T-cell (primary cell): ENCODE measurements at regions not wholly inside any gene's neighbourhood (a gene's known extent, or its start where the extent isn't known, plus 50 kb on each side); places are given as distances from the start of the nearest gene placed in this dataset.
A peak's percentile ranks its signal among the peaks of the same experiment; 100 is the strongest.

Experiments used
- ATAC-seq, 4 experiments: fragments of 200-7000 bp in 3 of 4; fragments of 150-1000 bp in 1 of 4; cut with Tn5 transposase; replicated peaks in 1 of 4; 1 replicate in 3 of 4; 2 replicates in 1 of 4; pipeline ENCODE4 v1.10.0; 2021; ENCODE audit warnings: moderate library complexity in 3 of 4, mild to moderate bottlenecking in 2 of 4, moderate number of reproducible peaks in 1 of 4
- CTCF ChIA-PET, 2 donors: fragments of 300-600 bp; sonication (Branson Sonifier 250); formaldehyde crosslinking; loops; one replicate each; lab custom pipeline; 2022; ENCODE audit warnings: antibody characterized with exemption in 2 of 2; lab: Charles Lee
- POLR2A ChIA-PET, 2 donors: fragments of 300-600 bp; sonication (Branson Sonifier 250); formaldehyde crosslinking; loops; one replicate each; lab custom pipeline; 2022; ENCODE audit warnings: antibody characterized with exemption in 2 of 2; lab: Charles Lee
- DNase-seq, 35 experiments: peaks; one replicate each; pipeline versions ENCODE4 v3.0.0 to v3.0.0-alpha.2; 2013 to 2023
- H3K27ac ChIP-seq: one replicate; pipeline ENCODE4 v1.5.1; 2013; ENCODE audit warnings: low read length
- H3K27me3 ChIP-seq, 2 experiments: replicated peaks in 1 of 2; 1 replicate in 1 of 2; 2 replicates in 1 of 2; pipeline versions ENCODE4 v1.6.1 to v1.7.0; 2013; ENCODE audit warnings: low read length in 1 of 2, mixed read lengths in 1 of 2; ENCODE audit not compliant: control insufficient read depth in 2 of 2, insufficient read depth in 2 of 2; ENCODE audit errors: extremely low read depth in 1 of 2
- H3K36me3 ChIP-seq, 2 donors: 1 replicate in 1 of 2; 2 replicates in 1 of 2; pipeline versions ENCODE4 v1.6.1 to v1.7.0; 2013; ENCODE audit warnings: low read length in 1 of 2; ENCODE audit not compliant: control insufficient read depth in 2 of 2, insufficient read depth in 1 of 2; ENCODE audit errors: extremely low read depth in 1 of 2
- H3K4me1 ChIP-seq, 2 experiments: 1 replicate in 1 of 2; 2 replicates in 1 of 2; pipeline versions ENCODE4 v1.6.1 to v1.7.0; 2013; ENCODE audit warnings: low read length in 2 of 2, mixed read lengths in 1 of 2; ENCODE audit not compliant: insufficient read depth in 2 of 2, control insufficient read depth in 1 of 2; ENCODE audit errors: extremely low read depth in 1 of 2
- H3K4me3 ChIP-seq, 2 donors: 1 replicate in 1 of 2; 2 replicates in 1 of 2; pipeline versions ENCODE4 v1.5.1 to v1.7.0; 2013; ENCODE audit warnings: mild to moderate bottlenecking in 2 of 2, low read length in 1 of 2, moderate library complexity in 1 of 2; ENCODE audit not compliant: control insufficient read depth in 1 of 2; ENCODE audit errors: extremely low read depth in 1 of 2
- H3K9me3 ChIP-seq: 2 replicates; pipeline ENCODE4 v1.7.0; 2013
- H3K27ac Mint-ChIP-seq, 2 donors: one replicate each; pipeline ENCODE4 v1.8.0; 2020 to 2021; ENCODE audit warnings: mild to moderate bottlenecking in 2 of 2, mixed read lengths in 2 of 2
- H3K27me3 Mint-ChIP-seq, 2 donors: one replicate each; pipeline ENCODE4 v1.8.0; 2021 to 2022; ENCODE audit warnings: mixed read lengths in 2 of 2
- H3K36me3 Mint-ChIP-seq: one replicate; pipeline ENCODE4 v1.8.0; 2021; ENCODE audit warnings: mixed read lengths
- H3K4me1 Mint-ChIP-seq, 3 donors: one replicate each; pipeline ENCODE4 v1.8.0; 2020 to 2022; ENCODE audit warnings: mixed read lengths in 3 of 3, mild to moderate bottlenecking in 1 of 3
- H3K4me3 Mint-ChIP-seq, 3 donors: one replicate each; pipeline ENCODE4 v1.8.0; 2020 to 2022; ENCODE audit warnings: mild to moderate bottlenecking in 3 of 3, mixed read lengths in 3 of 3, moderate library complexity in 3 of 3
- H3K9me3 Mint-ChIP-seq, 3 donors: one replicate each; pipeline ENCODE4 v1.8.0; 2020 to 2022; ENCODE audit warnings: mixed read lengths in 3 of 3
- WGBS: methylation state at CpG from one replicate; pipeline ENCODE4 v1.1.5; 2013; ENCODE audit warnings: missing lambda C conversion rate; ENCODE audit not compliant: insufficient coverage; 5-methylcytosine and 5-hydroxymethylcytosine counted together

DNA sequence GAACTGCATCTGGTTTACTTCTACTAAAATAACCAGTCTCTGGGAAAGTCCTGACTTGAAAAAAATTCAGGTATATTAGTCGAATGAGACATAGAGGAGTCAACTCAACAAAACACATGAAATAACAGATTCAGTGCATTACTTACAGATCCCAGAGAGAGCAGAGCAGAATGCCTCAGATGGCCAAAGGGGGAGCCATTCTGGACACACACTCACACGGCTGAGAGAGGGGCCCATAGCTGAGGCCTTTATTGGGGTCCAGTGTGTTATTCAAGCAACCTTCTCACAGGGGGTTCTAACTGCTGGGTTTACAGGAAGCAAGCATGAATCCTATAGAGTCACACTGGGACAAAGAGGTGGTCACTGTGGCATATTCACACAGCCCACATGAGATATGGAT, 135.1 kb upstream of the SNRPN start:
- Histone ChIP-seq H3K4me3 (no peak overlapping the region), H3K36me3 (no peaks in the 10 kb centered on the region), H3K9me3 (no peaks in the 10 kb centered on the region), H3K27me3 (peaks cover 0 to 3% of the 10 kb centered on the region in 2 experiments), H3K27ac (no peak overlapping the region), H3K4me1 (no peaks in the 10 kb centered on the region)
- Mint-ChIP-seq H3K27me3 (peaks cover 0 to 2% of the 10 kb centered on the region in 2 donors), H3K36me3 (no peaks in the 10 kb centered on the region), H3K4me1 (no peaks in the 10 kb centered on the region), H3K27ac (no peak overlapping the region), H3K4me3 (no peak overlapping the region), H3K9me3 (peaks cover 8 to 28% (median 15%) of the 10 kb centered on the region in 3 donors)
- CTCF ChIA-PET, result no interaction called here
- no peak for DNase-seq
- no peak for ATAC-seq
- POLR2A ChIA-PET, result no interaction called here
- WGBS, result no CpG with 5 or more reads among the region's 2 CpGs

GRCh38 chr15:24823473-24823872, 131.3 kb upstream of the SNRPN start:
- ChIA-PET CTCF (no interaction called here), POLR2A (no interaction called here)
- Mint-ChIP-seq H3K36me3 (no peaks in the 10 kb centered on the region), H3K4me3 (no peak overlapping the region), H3K9me3 (peaks cover 13 to 35% (median 14%) of the 10 kb centered on the region in 3 donors), H3K27ac (no peak overlapping the region), H3K27me3 (peaks cover 0 to 2% of the 10 kb centered on the region in 2 donors), H3K4me1 (no peaks in the 10 kb centered on the region)
- Histone ChIP-seq H3K36me3 (no peaks in the 10 kb centered on the region), H3K9me3 (no peaks in the 10 kb centered on the region), H3K4me1 (no peaks in the 10 kb centered on the region), H3K27me3 (peaks cover 0 to 3% of the 10 kb centered on the region in 2 experiments), H3K4me3 (no peak overlapping the region), H3K27ac (no peak overlapping the region)
- ATAC-seq (no peak), DNase-seq (no peak)
- 22% methylated on average over 8 of the region's 11 CpGs for WGBS

DNA sequence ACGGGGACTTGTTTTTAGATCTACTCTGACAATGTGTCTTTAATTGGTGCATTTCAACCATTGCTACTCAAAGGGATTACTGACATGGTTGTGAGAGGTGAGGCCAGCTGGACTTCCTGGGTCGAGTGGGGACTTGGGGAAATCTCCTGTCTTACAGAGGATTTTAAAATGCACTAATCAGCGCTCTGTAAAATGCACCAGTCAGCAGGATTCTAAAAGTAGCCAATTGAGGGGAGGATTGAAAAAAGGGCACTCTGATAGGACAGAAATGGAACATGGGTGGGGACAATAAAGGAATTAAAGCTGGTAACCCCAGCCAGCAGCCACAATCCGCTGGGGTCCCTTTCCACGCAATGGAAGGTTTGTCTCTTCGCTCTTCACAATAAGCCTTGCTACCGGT, 122.5 kb upstream of the SNRPN start:
- Mint-ChIP-seq H3K27me3 (no peaks in the 10 kb centered on the region), H3K27ac (no peak overlapping the region), H3K36me3 (no peaks in the 10 kb centered on the region), H3K4me1 (no peaks in the 10 kb centered on the region), H3K4me3 (no peak overlapping the region), H3K9me3 (peaks cover 10 to 37% (median 23%) of the 10 kb centered on the region in 3 donors)
- CTCF ChIA-PET, result no interaction called here
- no peaks in the 10 kb centered on the region for H3K36me3 ChIP-seq
- H3K27ac ChIP-seq, result no peak overlapping the region
- POLR2A ChIA-PET, result no interaction called here
- no peaks in the 10 kb centered on the region for H3K9me3 ChIP-seq
- ATAC-seq (no peak), DNase-seq (no peak)
- H3K27me3 ChIP-seq, result no peaks in the 10 kb centered on the region
- no peak overlapping the region for H3K4me3 ChIP-seq
- no peaks in the 10 kb centered on the region for H3K4me1 ChIP-seq
- WGBS, result 77% methylated on average over 4 of the region's 7 CpGs

- POLR2A ChIA-PET, result no interaction called here
- peaks cover 10 to 30% (median 19%) of the 10 kb centered on the region in 3 donors for H3K9me3 Mint-ChIP-seq
These were observed 119.5 kb upstream of the SNRPN start for GRCh38 chr15:24835301-24835700.

GRCh38 chr15:24848050-24848449, 106.7 kb upstream of the SNRPN start:
- ChIA-PET CTCF (no interaction called here), POLR2A (no interaction called here)
- no peaks in the 10 kb centered on the region for H3K36me3 Mint-ChIP-seq
- H3K27me3 Mint-ChIP-seq, result no peaks in the 10 kb centered on the region
- H3K9me3 Mint-ChIP-seq, result peaks cover 16 to 33% (median 18%) of the 10 kb centered on the region in 3 donors
- Histone ChIP-seq H3K9me3 (peaks cover 2% of the 10 kb centered on the region), H3K4me1 (no peaks in the 10 kb centered on the region), H3K4me3 (peak overlapping the region in 1 of 2 donors; percentile 23), H3K27me3 (no peaks in the 10 kb centered on the region), H3K36me3 (no peaks in the 10 kb centered on the region), H3K27ac (no peak overlapping the region)
- peak overlapping the region in 2 of 3 donors; percentile 39 to 46 for H3K4me3 Mint-ChIP-seq
- 39% methylated on average over 16 of the region's 39 CpGs for WGBS
- H3K4me1 Mint-ChIP-seq, result peaks cover 0 to 2% (median 0%) of the 10 kb centered on the region in 3 donors
- no peak for ATAC-seq
- H3K27ac Mint-ChIP-seq, result no peak overlapping the region
- DNase-seq, result peak in 2 of 35 experiments; percentile 1 to 3

More at GRCh38 chr15:24835301-24835700, 119.5 kb upstream of the SNRPN start:
- H3K36me3 Mint-ChIP-seq, result no peaks in the 10 kb centered on the region
- H3K27me3 Mint-ChIP-seq, result no peaks in the 10 kb centered on the region
- WGBS, result no CpG with 5 or more reads among the region's 1 CpG
- no peak for DNase-seq
- no peak for ATAC-seq
- H3K4me1 ChIP-seq, result no peaks in the 10 kb centered on the region
- no peak overlapping the region for H3K4me3 Mint-ChIP-seq
- H3K4me1 Mint-ChIP-seq, result no peaks in the 10 kb centered on the region
- H3K9me3 ChIP-seq, result no peaks in the 10 kb centered on the region
- H3K27me3 ChIP-seq, result no peaks in the 10 kb centered on the region
- CTCF ChIA-PET, result no interaction called here
- H3K36me3 ChIP-seq, result no peaks in the 10 kb centered on the region
- H3K4me3 ChIP-seq, result no peak overlapping the region
- no peak overlapping the region for H3K27ac ChIP-seq
- H3K27ac Mint-ChIP-seq, result no peak overlapping the region

DNA sequence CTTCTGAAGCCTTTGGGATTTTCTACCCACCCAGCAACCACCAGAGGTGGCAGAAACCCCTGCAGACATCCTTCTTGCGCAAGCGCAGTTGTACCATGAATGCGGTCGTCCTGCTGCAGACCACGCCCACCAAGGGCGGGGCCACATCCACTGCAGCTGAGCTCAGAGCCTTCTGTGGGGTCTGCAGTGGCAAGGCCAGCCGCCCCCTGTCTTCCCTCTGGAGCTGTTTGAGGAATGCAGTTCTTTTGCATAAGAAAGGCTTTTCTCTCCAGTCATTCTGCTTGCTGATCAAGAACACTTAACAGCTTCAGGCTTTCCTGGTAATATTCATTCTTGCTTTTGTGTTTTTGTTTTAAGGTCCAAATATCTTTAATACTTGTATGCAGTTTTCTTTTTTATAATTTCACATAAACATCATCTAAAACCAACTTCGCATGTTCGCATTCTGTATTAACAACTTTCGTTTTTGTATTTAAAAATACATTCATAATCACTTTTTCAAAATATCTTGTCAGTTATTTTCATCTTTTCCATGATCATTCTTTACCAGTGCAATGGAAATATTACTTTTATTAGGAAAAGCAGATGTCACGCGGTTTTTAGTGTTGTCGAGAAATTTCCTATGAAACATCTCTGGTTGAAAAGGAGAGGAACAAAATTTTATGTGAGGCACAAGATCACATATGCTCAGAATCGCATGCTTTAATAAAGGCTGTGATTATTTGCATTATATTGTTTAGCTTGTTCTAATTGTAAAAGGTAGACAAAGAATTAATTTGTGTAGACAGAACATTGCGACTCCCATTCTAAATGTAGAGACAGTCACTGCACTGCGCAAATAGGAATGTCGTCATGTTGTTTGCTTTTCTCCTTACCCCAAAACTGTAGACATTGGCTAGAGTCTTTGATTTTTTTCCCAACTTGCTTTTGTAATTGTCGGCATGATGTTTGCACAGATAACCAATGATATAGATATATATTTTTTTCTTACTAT, 98.1 kb upstream of the SNRPN start:
- H3K4me1 ChIP-seq, result no peaks in the 10 kb centered on the region
- WGBS, result 65% methylated on average over 11 of the region's 18 CpGs
- no peak overlapping the region for H3K27ac ChIP-seq
- Mint-ChIP-seq H3K27me3 (peaks cover 0 to 7% of the 10 kb centered on the region in 2 donors), H3K4me1 (no peaks in the 10 kb centered on the region), H3K36me3 (no peaks in the 10 kb centered on the region), H3K4me3 (no peak overlapping the region), H3K9me3 (peaks cover 4 to 33% (median 20%) of the 10 kb centered on the region in 3 donors), H3K27ac (no peak overlapping the region)
- no peak for ATAC-seq
- peaks cover 0 to 8% of the 10 kb centered on the region in 2 experiments for H3K27me3 ChIP-seq
- no peaks in the 10 kb centered on the region for H3K9me3 ChIP-seq
- H3K4me3 ChIP-seq, result no peak overlapping the region
- ChIA-PET CTCF (no interaction called here), POLR2A (no interaction called here)
- no peak for DNase-seq
- H3K36me3 ChIP-seq, result no peaks in the 10 kb centered on the region
